Adrenal gland (tissue), 9 donors: ENCODE measurements at regions not wholly inside any gene's neighbourhood (a gene's known extent, or its start where the extent isn't known, plus 50 kb on each side); places are given as distances from the start of the nearest gene placed in this dataset.

Experiments used
- DNase-seq, 7 donors: peaks; one replicate each; pipeline ENCODE4 v3.0.0-alpha.2; 2019 to 2020
- H3K27ac ChIP-seq, 5 donors: fragments of 200-600 bp; sonication (generic) in 4 of 5; 1 replicate in 3 of 5; 2 replicates in 2 of 5; pipeline versions ENCODE4 v1.5.1 to v1.8.0; 2016 to 2020; ENCODE audit warnings: mild to moderate bottlenecking in 1 of 5
- H3K27me3 ChIP-seq: fragments of 200-600 bp; 2 replicates; pipeline ENCODE4 v1.8.0; 2021
- H3K36me3 ChIP-seq, 2 donors: fragments of 200-600 bp; replicated peaks in 1 of 2; 1 replicate in 1 of 2; 2 replicates in 1 of 2; pipeline versions ENCODE4 v1.5.1 to v1.8.0; 2018 to 2022
- H3K4me1 ChIP-seq, 2 donors: fragments of 200-600 bp; replicated peaks in 1 of 2; 1 replicate in 1 of 2; 2 replicates in 1 of 2; pipeline versions ENCODE4 v1.5.1 to v1.8.0; 2018 to 2021
- H3K4me3 ChIP-seq, 4 donors: fragments of 200-600 bp; sonication (generic) in 3 of 4; one replicate each; pipeline ENCODE4 v1.5.1; 2016 to 2018
- H3K9me3 ChIP-seq, 3 donors: fragments of 200-600 bp; sonication (generic) in 1 of 3; replicated peaks in 1 of 3; 1 replicate in 2 of 3; 2 replicates in 1 of 3; pipeline versions ENCODE4 v1.5.1 to v1.8.0; 2016 to 2021
- CTCF ChIP-seq, 6 experiments: fragments of 450-650 bp in 4 of 6; fragments of 200-600 bp in 2 of 6; sonication (generic) in 1 of 6; IDR thresholded peaks; 1 replicate in 5 of 6; 2 replicates in 1 of 6; pipeline versions ENCODE4 v1.5.1 to v1.8.0; 2016 to 2021; ENCODE audit warnings: antibody characterized with exemption in 6 of 6, mild to moderate bottlenecking in 2 of 6, moderate library complexity in 1 of 6
- POLR2A ChIP-seq, 2 donors: fragments of 450-650 bp; IDR thresholded peaks; one replicate each; pipeline ENCODE4 v1.6.1; 2017; ENCODE audit warnings: antibody characterized with exemption in 2 of 2, mild to moderate bottlenecking in 2 of 2, moderate library complexity in 1 of 2
- WGBS, 4 donors: extraction: QIAGEN DNeasy Blood & Tissue Kit in 2 of 4; methylation state at CpG; one replicate each; pipeline versions ENCODE4 v1.1.5 to v1.1.7; 2013 to 2017; 5-methylcytosine and 5-hydroxymethylcytosine counted together
- intact Hi-C, 2 donors: fragments of 100-400 bp; cut with DNase I; formaldehyde crosslinking; loops; one replicate each; pipeline versions ENCODE4 v1.14.1 to v1.15.0; 2022 to 2023
- donor health status: healthy with polysubstance abuse.
- donor health status: Bipolar disorder and iron deficiency.
- donor health status: DM: yes; HTN: yes; CAD: no.
- donor health status: DM: no; HTN: no; CAD: no.
- donor health status: DM: no; HTN: no; CAD: no.

GRCh38 chr5:105330185-105330584 lies 1767.6 kb upstream of the NUDT12 start:
- Histone ChIP-seq H3K27me3 (no peaks in the 10 kb centered on the region), H3K4me1 (no peaks in the 10 kb centered on the region), H3K4me3 (no peak overlapping the region), H3K9me3 (no peaks in the 10 kb centered on the region), H3K36me3 (no peaks in the 10 kb centered on the region), H3K27ac (no peak overlapping the region)
- no peak for DNase-seq
- TF ChIP-seq POLR2A (IDR thresholded peaks at IDR 0.05) (no peak), CTCF (IDR thresholded peaks at IDR 0.05) (no peak)
- intact Hi-C loops: no loop called here
- 78 to 82% (median 80%) methylated on average over 1 of the region's 1 CpG for WGBS, 4 donors

GRCh38 chr5:105304859-105305258 lies 1742.3 kb upstream of the NUDT12 start:
- no peaks in the 10 kb centered on the region for H3K36me3 ChIP-seq
- no peaks in the 10 kb centered on the region for H3K27me3 ChIP-seq
- H3K27ac ChIP-seq: no peak overlapping the region
- H3K4me1 ChIP-seq: no peaks in the 10 kb centered on the region
- TF ChIP-seq CTCF (IDR thresholded peaks at IDR 0.05) (no peak), POLR2A (IDR thresholded peaks at IDR 0.05) (no peak)
- H3K4me3 ChIP-seq: no peak overlapping the region
- no peaks in the 10 kb centered on the region for H3K9me3 ChIP-seq
- DNase-seq: no peak
- intact Hi-C loops: no loop called here
- WGBS, 4 donors: 85 to 92% (median 90%) methylated on average over 1 of the region's 1 CpG

- intact Hi-C loops: no loop called here
- Histone ChIP-seq H3K27me3 (no peaks in the 10 kb centered on the region), H3K9me3 (no peaks in the 10 kb centered on the region), H3K27ac (no peak overlapping the region), H3K36me3 (no peaks in the 10 kb centered on the region), H3K4me1 (no peaks in the 10 kb centered on the region), H3K4me3 (no peak overlapping the region)
- no peak for DNase-seq
- TF ChIP-seq POLR2A (IDR thresholded peaks at IDR 0.05) (no peak), CTCF (IDR thresholded peaks at IDR 0.05) (no peak)
These were observed 1726.4 kb upstream of the NUDT12 start for GRCh38 chr5:105288946-105289345.

DNA sequence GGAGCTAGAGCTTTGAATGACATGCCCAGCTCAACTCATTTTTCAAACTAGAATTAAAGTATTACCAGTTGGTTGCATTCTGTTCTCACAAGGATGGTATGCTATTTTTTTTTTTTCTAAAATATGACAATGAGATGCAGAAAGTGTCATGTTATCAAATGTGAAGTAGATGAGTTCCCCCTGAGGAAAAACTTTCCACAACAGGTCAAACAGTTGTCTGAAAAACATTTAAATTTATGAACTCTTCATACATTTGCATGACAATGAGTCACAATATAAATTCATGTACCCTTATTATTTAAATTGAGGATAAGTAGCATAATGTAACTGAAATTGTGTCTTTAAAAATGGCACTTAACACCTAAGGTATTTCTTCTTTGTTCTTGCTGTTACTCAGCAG lies 1720.5 kb upstream of the NUDT12 start:
- Histone ChIP-seq H3K36me3 (no peaks in the 10 kb centered on the region), H3K27ac (no peak overlapping the region), H3K4me3 (no peak overlapping the region), H3K4me1 (no peaks in the 10 kb centered on the region), H3K27me3 (no peaks in the 10 kb centered on the region), H3K9me3 (no peaks in the 10 kb centered on the region)
- intact Hi-C loops: no loop called here
- DNase-seq: no peak
- no peak for TF ChIP-seq CTCF (IDR thresholded peaks at IDR 0.05)
- TF ChIP-seq POLR2A (IDR thresholded peaks at IDR 0.05): no peak
